Gastroesophageal sphincter (tissue), 4 donors: ENCODE measurements at regions not wholly inside any gene's neighbourhood (a gene's known extent, or its start where the extent isn't known, plus 50 kb on each side); places are given as distances from the start of the nearest gene placed in this dataset.

Experiments
- ATAC-seq: fragments of 150-250 bp; one replicate; pipeline ENCODE4 v1.9.1; 2016; ENCODE audit warnings: mild to moderate bottlenecking, moderate library complexity
- H3K27ac ChIP-seq, 4 donors: fragments of 200-600 bp; sonication (generic) in 3 of 4; 1 replicate in 3 of 4; 2 replicates in 1 of 4; pipeline ENCODE4 v1.5.1; 2016 to 2019
- H3K27me3 ChIP-seq: fragments of 200-600 bp; sonication (generic); one replicate; pipeline ENCODE4 v1.5.1; 2019
- H3K36me3 ChIP-seq, 2 donors: fragments of 200-600 bp; sonication (generic); one replicate each; pipeline ENCODE4 v1.5.1; 2019; ENCODE audit warnings: control low read depth in 1 of 2
- H3K4me1 ChIP-seq, 3 donors: fragments of 200-600 bp; sonication (generic); 1 replicate in 2 of 3; 2 replicates in 1 of 3; pipeline ENCODE4 v1.5.1; 2016 to 2019; ENCODE audit warnings: control low read depth in 2 of 3
- H3K4me3 ChIP-seq, 2 donors: fragments of 200-600 bp; sonication (generic); one replicate each; pipeline ENCODE4 v1.5.1; 2019; ENCODE audit warnings: mild to moderate bottlenecking in 1 of 2, moderate library complexity in 1 of 2
- H3K9me3 ChIP-seq, 3 donors: fragments of 200-600 bp; sonication (generic); one replicate each; pipeline ENCODE4 v1.5.1; 2017 to 2019; ENCODE audit warnings: control low read depth in 2 of 3
- EP300 ChIP-seq: sonication (generic); formaldehyde crosslinking; IDR thresholded peaks from one replicate; pipeline ENCODE4 v1.6.1; 2017; ENCODE audit warnings: antibody characterized with exemption, mild to moderate bottlenecking
- POLR2A ChIP-seq, 2 donors: fragments of 450-650 bp; IDR thresholded peaks; one replicate each; pipeline ENCODE4 v1.6.1; 2017; ENCODE audit warnings: antibody characterized with exemption in 2 of 2, mild to moderate bottlenecking in 2 of 2, moderate library complexity in 1 of 2
- POLR2AphosphoS5 ChIP-seq: sonication (generic); formaldehyde crosslinking; IDR thresholded peaks from one replicate; pipeline ENCODE4 v1.6.1; 2017; ENCODE audit warnings: antibody characterized with exemption
- WGBS, 2 donors: methylation state at CpG; one replicate each; pipeline ENCODE4 v1.1.5; 2018; ENCODE audit warnings: low coverage in 1 of 2; 5-methylcytosine and 5-hydroxymethylcytosine counted together
- TF ChIP-seq, protein P1 (sequence below), 4 experiments: fragments of 200-600 bp in 2 of 4; fragments of 450-650 bp in 2 of 4; sonication (generic) in 1 of 4; IDR thresholded peaks; one replicate each; pipeline ENCODE4 v1.5.1; 2017 to 2019; ENCODE audit warnings: antibody characterized with exemption in 4 of 4, mild to moderate bottlenecking in 2 of 4, moderate library complexity in 2 of 4

DNA sequence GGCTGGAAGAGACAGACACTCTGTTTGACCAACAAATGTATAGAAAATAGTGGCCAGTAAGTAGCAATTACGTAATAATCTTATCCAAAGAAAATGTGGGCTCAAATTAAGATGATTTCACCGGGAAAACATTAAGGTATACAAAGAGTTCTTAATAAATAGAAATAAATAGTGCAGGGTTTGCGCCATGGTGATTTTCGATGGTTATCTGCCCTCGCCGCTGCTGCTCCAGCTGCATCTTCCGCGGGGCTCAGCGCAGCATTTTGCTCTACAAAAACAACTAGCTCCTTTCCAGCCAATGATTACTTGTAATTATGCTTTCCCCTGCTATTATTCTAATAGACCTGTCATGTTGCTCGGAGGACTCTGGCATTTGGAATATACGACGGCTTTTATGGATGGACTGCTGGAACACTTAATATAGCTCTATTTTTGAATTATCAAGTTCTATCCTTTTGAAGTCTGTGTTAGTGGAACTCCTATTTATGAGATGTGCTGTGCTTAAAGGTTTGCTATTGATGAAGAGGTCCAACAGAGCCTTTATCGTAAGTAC lies 103.8 kb downstream of the BUB3 start:
- WGBS, 2 donors = 91 to 97% methylated on average over 12 to 13 of the region's 13 CpGs
- no peaks in the 10 kb centered on the region for H3K4me1 ChIP-seq
- no peaks in the 10 kb centered on the region for H3K9me3 ChIP-seq

DNA sequence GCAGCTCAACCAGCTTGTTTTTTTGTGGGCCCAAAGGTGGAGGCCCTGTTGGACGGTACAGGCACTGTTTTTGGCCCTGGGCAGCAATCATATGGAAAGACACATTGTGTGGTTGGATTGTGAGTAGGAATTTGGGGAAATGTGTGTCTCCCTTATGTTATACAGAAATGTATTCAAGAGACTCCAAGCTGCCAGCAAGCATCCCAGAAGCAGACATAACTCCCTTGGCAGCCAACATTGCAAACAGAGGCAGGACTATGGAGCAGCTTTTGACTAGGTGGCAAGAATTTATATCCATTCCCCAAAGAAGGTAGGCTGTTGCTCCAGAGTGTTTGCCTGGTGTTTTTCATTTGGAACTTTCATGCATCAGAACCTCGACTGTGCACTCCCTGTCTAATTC lies 104.9 kb downstream of the BUB3 start:
- Histone ChIP-seq H3K36me3 (no peaks in the 10 kb centered on the region), H3K4me3 (no peak overlapping the region), H3K4me1 (no peaks in the 10 kb centered on the region), H3K27me3 (no peaks in the 10 kb centered on the region), H3K9me3 (no peaks in the 10 kb centered on the region), H3K27ac (no peak overlapping the region)
- TF ChIP-seq POLR2A (IDR thresholded peaks at IDR 0.05) (no peak), POLR2AphosphoS5 (no peak), EP300 (no peak)
- TF ChIP-seq, protein P1, sequence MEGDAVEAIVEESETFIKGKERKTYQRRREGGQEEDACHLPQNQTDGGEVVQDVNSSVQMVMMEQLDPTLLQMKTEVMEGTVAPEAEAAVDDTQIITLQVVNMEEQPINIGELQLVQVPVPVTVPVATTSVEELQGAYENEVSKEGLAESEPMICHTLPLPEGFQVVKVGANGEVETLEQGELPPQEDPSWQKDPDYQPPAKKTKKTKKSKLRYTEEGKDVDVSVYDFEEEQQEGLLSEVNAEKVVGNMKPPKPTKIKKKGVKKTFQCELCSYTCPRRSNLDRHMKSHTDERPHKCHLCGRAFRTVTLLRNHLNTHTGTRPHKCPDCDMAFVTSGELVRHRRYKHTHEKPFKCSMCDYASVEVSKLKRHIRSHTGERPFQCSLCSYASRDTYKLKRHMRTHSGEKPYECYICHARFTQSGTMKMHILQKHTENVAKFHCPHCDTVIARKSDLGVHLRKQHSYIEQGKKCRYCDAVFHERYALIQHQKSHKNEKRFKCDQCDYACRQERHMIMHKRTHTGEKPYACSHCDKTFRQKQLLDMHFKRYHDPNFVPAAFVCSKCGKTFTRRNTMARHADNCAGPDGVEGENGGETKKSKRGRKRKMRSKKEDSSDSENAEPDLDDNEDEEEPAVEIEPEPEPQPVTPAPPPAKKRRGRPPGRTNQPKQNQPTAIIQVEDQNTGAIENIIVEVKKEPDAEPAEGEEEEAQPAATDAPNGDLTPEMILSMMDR (IDR thresholded peaks at IDR 0.05) = no peak
- ATAC-seq = no peak
- WGBS, 2 donors = 76 to 82% methylated on average over 2 of the region's 2 CpGs

More for the DNA sequence above, 103.8 kb downstream of the BUB3 start:
- no peak for TF ChIP-seq EP300
- TF ChIP-seq POLR2A (IDR thresholded peaks at IDR 0.05) = no peak
- Histone ChIP-seq H3K36me3 (no peaks in the 10 kb centered on the region), H3K27ac (no peak overlapping the region), H3K4me3 (no peak overlapping the region), H3K27me3 (no peaks in the 10 kb centered on the region)
- ATAC-seq = no peak

DNA sequence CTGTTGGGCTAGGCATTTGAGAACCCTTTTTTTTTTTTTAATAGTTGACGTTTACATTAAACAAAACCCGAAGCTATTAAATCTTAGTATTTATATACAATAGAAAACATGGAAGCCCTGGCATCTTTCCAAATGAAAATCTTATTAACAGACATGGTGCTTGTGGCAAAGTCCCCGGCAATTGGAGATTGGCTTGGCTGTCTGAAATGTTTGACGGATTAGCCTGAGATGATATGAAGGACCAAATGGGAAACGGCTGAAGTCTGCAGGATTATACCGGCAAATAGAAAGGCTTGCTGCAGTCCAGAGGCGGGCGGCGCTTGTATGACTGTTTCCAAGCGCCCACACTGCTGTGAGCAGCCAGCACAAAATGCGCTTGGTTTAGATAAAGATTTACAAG lies 105.6 kb downstream of the BUB3 start:
- Histone ChIP-seq H3K4me3 (no peak overlapping the region), H3K27me3 (no peaks in the 10 kb centered on the region), H3K4me1 (no peaks in the 10 kb centered on the region), H3K36me3 (no peaks in the 10 kb centered on the region), H3K27ac (no peak overlapping the region), H3K9me3 (no peaks in the 10 kb centered on the region)
- no peak for ATAC-seq
- TF ChIP-seq, protein P1 (IDR thresholded peaks at IDR 0.05) = no peak
- TF ChIP-seq EP300 (no peak), POLR2AphosphoS5 (no peak), POLR2A (IDR thresholded peaks at IDR 0.05) (no peak)
- WGBS, 2 donors = 41 to 100% methylated on average over 5 to 11 of the region's 11 CpGs

DNA sequence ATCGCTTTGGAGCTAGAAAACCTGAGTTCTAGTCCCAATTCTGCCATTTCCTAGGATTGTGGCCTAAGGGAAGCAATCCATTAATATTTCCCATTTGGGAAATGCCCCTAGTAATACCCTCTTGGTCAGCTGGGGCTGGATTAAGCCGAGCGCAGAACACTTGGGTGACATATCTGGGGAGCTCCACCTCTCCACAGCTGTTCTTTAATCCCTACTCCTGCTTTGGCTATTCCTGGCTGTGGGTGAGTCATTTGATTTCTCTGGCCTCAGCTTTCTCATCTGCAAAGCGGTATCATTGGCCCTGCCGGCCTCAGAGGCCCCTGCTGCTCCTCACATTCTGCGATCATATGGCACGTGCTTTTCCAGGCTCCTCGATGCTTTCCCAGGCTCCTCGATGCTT lies 108.3 kb downstream of the BUB3 start:
- WGBS, 2 donors = 82 to 86% methylated on average over 1 to 9 of the region's 9 CpGs
- ATAC-seq = no peak

DNA sequence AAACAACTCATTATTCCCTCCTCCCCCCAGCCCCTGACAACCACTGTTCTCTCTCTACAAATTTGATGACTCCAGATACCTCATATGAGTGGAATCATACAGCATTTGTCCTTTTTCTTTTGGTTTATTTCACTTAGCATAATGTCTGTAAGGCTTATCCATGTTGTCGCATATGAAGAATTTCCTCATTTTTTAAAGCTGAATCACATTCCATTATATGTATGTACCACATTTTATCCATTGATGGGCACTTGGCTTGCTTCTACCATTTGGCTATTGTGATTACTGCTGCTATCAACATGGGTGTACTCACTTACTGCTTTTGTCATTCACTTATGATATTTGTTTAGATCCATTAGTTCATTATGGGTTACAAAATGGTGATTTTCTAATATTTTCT lies 112.8 kb downstream of the BUB3 start:
- H3K9me3 ChIP-seq = no peaks in the 10 kb centered on the region
- no peak overlapping the region for H3K27ac ChIP-seq
- H3K36me3 ChIP-seq = no peaks in the 10 kb centered on the region
- no peaks in the 10 kb centered on the region for H3K4me1 ChIP-seq
- TF ChIP-seq POLR2A (IDR thresholded peaks at IDR 0.05) (no peak), EP300 (no peak), POLR2AphosphoS5 (no peak)
- TF ChIP-seq, protein P1 (IDR thresholded peaks at IDR 0.05) = no peak
- 80 to 89% methylated on average over 1 of the region's 1 CpG for WGBS, 2 donors
- no peak for ATAC-seq
- peaks cover 3% of the 10 kb centered on the region for H3K27me3 ChIP-seq
- no peak overlapping the region for H3K4me3 ChIP-seq

More for the DNA sequence above, 108.3 kb downstream of the BUB3 start:
- Histone ChIP-seq H3K36me3 (no peaks in the 10 kb centered on the region), H3K9me3 (no peaks in the 10 kb centered on the region), H3K4me3 (no peak overlapping the region), H3K27me3 (no peaks in the 10 kb centered on the region), H3K4me1 (no peaks in the 10 kb centered on the region), H3K27ac (no peak overlapping the region)
- TF ChIP-seq EP300 = no peak
- TF ChIP-seq, protein P1 (IDR thresholded peaks at IDR 0.05) = no peak
